HCT116 (cell line): ENCODE measurements at regions not wholly inside any gene's neighbourhood (a gene's known extent, or its start where the extent isn't known, plus 50 kb on each side); places are given as distances from the start of the nearest gene placed in this dataset.

Experiments
- ATAC-seq: fragments of 200-7000 bp; cut with Tn5 transposase; 2 replicates; pipeline ENCODE4 v1.9.1; 2020; ENCODE audit warnings: mild to moderate bottlenecking, moderate library complexity
- BruUV-seq: library from RNA; stranded (reverse); fragments of 400-500 nt; replicated peaks from 2 replicates; lab custom pipeline; 2021; lab: Mats Ljungman, UMichigan
- CTCF ChIA-PET: fragments of 300-600 bp; sonication (Branson Sonifier 250); formaldehyde crosslinking; loops from one replicate; lab custom pipeline; 2021; ENCODE audit warnings: antibody characterized with exemption; lab: Charles Lee
- POLR2A ChIA-PET: fragments of 300-600, 350-600 bp; sonication (Branson Sonifier 250); formaldehyde crosslinking; loops from one replicate; lab custom pipeline; 2021; ENCODE audit warnings: antibody characterized with exemption; lab: Charles Lee
- RAD21 ChIA-PET, 2 experiments: fragments of 300-600 bp; sonication (Branson Sonifier 250); formaldehyde crosslinking; loops; one replicate each; lab custom pipeline; 2023; ENCODE audit warnings: low total read pairs in 2 of 2; ENCODE audit not compliant: uncharacterized antibody in 2 of 2, unreplicated experiment in 2 of 2, low non-redundant PET in 1 of 2; lab: Charles Lee
- DNase-seq: peaks from one replicate; pipeline ENCODE4 v3.0.0-alpha.2; 2010; ENCODE audit warnings: low read depth, low spot score
- H2AFZ ChIP-seq: fragments of 200-600 bp; shearing (Covaris generic), sonication (generic); 2 replicates; pipeline ENCODE4 v1.6.1; 2017; ENCODE audit warnings: low read depth, mixed run types, mixed read lengths, antibody characterized with exemption, low read length; ENCODE audit not compliant: poor library complexity, severe bottlenecking
- H3K27ac ChIP-seq: 2 replicates; pipeline ENCODE4 v1.5.1; 2012; ENCODE audit warnings: low read depth, low read length
- H3K27me3 ChIP-seq: fragments of 200-600 bp; sonication (generic); 2 replicates; pipeline ENCODE4 v1.6.1; 2016; ENCODE audit warnings: mixed run types, low read length, mixed read lengths; ENCODE audit not compliant: insufficient read depth
- H3K36me3 ChIP-seq, 2 experiments: fragments of 200-500 bp in 1 of 2; fragments of 200-600 bp in 1 of 2; sonication (Bioruptor generic) in 1 of 2; sonication (generic) in 1 of 2; 2 replicates each; pipeline versions ENCODE4 v1.5.1 to v1.6.1; 2014 to 2016; ENCODE audit warnings: low read length in 2 of 2, inconsistent platforms in 1 of 2, mixed read lengths in 1 of 2, mixed run types in 1 of 2; ENCODE audit not compliant: insufficient read depth in 2 of 2, control insufficient read depth in 1 of 2
- H3K4me1 ChIP-seq, 2 experiments: fragments of 200-600 bp in 1 of 2; sonication (generic) in 1 of 2; 2 replicates each; pipeline versions ENCODE4 v1.5.1 to v1.6.1; 2012 to 2017; ENCODE audit warnings: low read length in 2 of 2, inconsistent platforms in 1 of 2, mild to moderate bottlenecking in 1 of 2, mixed read lengths in 1 of 2, mixed run types in 1 of 2, moderate library complexity in 1 of 2; ENCODE audit not compliant: insufficient read depth in 2 of 2, control insufficient read depth in 1 of 2
- H3K4me2 ChIP-seq: fragments of 200-600 bp; sonication (generic); 2 replicates; pipeline ENCODE4 v1.6.1; 2017; ENCODE audit warnings: mixed run types, low read length, mixed read lengths
- H3K4me3 ChIP-seq, 2 experiments: fragments of 200-600 bp in 1 of 2; sonication (generic) in 1 of 2; replicated peaks in 1 of 2; 2 replicates each; pipeline ENCODE4 v1.5.1; 2011 to 2016; ENCODE audit warnings: low read length in 2 of 2, control low read depth in 1 of 2, low read depth in 1 of 2, mild to moderate bottlenecking in 1 of 2, mixed read lengths in 1 of 2, mixed run types in 1 of 2
- H3K79me2 ChIP-seq: fragments of 200-600 bp; sonication (generic); 2 replicates; pipeline ENCODE4 v1.6.1; 2017; ENCODE audit warnings: mild to moderate bottlenecking, mixed run types, low read length, moderate library complexity, mixed read lengths; ENCODE audit not compliant: insufficient read depth
- H3K9ac ChIP-seq: fragments of 200-600 bp; sonication (generic); 2 replicates; pipeline ENCODE4 v1.6.1; 2016; ENCODE audit warnings: low read length, mixed read lengths
- H3K9me2 ChIP-seq: fragments of 200-600 bp; sonication (generic), shearing (Covaris generic); 2 replicates; pipeline ENCODE4 v1.6.1; 2017; ENCODE audit warnings: mixed run types, mild to moderate bottlenecking, moderate library complexity; ENCODE audit not compliant: insufficient read depth
- H3K9me3 ChIP-seq, 2 experiments: fragments of 200-500 bp in 1 of 2; fragments of 200-600 bp in 1 of 2; sonication (Bioruptor generic) in 1 of 2; sonication (generic) in 1 of 2; 2 replicates each; pipeline ENCODE4 v1.6.1; 2014 to 2017; ENCODE audit warnings: low read length in 2 of 2, mixed read lengths in 2 of 2, inconsistent platforms in 1 of 2, low read depth in 1 of 2, mild to moderate bottlenecking in 1 of 2, mixed run types in 1 of 2, moderate library complexity in 1 of 2; ENCODE audit not compliant: control insufficient read depth in 1 of 2, insufficient read depth in 1 of 2
- H4K20me1 ChIP-seq: fragments of 200-600 bp; sonication (generic), shearing (Covaris generic); 2 replicates; pipeline ENCODE4 v1.6.1; 2017; ENCODE audit warnings: mixed run types, mild to moderate bottlenecking, moderate library complexity; ENCODE audit not compliant: insufficient read depth
- CBX3 ChIP-seq: IDR thresholded peaks from 2 replicates; pipeline ENCODE4 v1.6.1; 2012; ENCODE audit warnings: low read depth
- ELF1 ChIP-seq: IDR thresholded peaks from 2 replicates; pipeline ENCODE4 v1.6.1; 2012; ENCODE audit warnings: low read depth, borderline replicate concordance
- FOSL1 ChIP-seq: IDR thresholded peaks from 2 replicates; pipeline ENCODE4 v1.6.1; 2012; ENCODE audit warnings: low read depth
- MAX ChIP-seq: IDR thresholded peaks from 2 replicates; pipeline ENCODE4 v1.6.1; 2012
- POLR2A ChIP-seq: IDR thresholded peaks from 2 replicates; pipeline ENCODE4 v1.7.0; 2011; ENCODE audit warnings: borderline replicate concordance; ENCODE audit not compliant: insufficient read depth, insufficient read length; ENCODE audit errors: extremely low read depth
- REST ChIP-seq: IDR thresholded peaks from 2 replicates; pipeline ENCODE4 v1.6.1; 2012; ENCODE audit warnings: low read depth
- intact Hi-C: fragments of 100-400 bp; cut with micrococcal nuclease; formaldehyde crosslinking; loops from 2 replicates; pipeline ENCODE4 v1.10.0; 2022

GRCh38 chr3:182303169-182303568 is 490.1 kb upstream of the ATP11B start:
- DNase-seq (no peak), ATAC-seq (no peak)
- Histone ChIP-seq H4K20me1 (no peaks in the 10 kb centered on the region), H3K4me2 (no peak overlapping the region), H3K27ac (no peak overlapping the region), H3K9me2 (no peaks in the 10 kb centered on the region), H3K9ac (no peak overlapping the region), H3K4me3 (no peak overlapping the region), H3K79me2 (no peaks in the 10 kb centered on the region), H2AFZ (no peak overlapping the region), H3K36me3 (no peaks in the 10 kb centered on the region), H3K4me1 (no peaks in the 10 kb centered on the region), H3K27me3 (no peaks in the 10 kb centered on the region), H3K9me3 (no peaks in the 10 kb centered on the region)
- ChIA-PET CTCF (no interaction called here), RAD21 (no interaction called here), POLR2A (no interaction called here)
- intact Hi-C loops: no loop called here
- TF ChIP-seq FOSL1: no peak
- no peak for TF ChIP-seq REST
- TF ChIP-seq ELF1: no peak
- BruUV-seq: no TSS peak

GRCh38 chr3:182305881-182306665 is 487.2 kb upstream of the ATP11B start:
- TF ChIP-seq CBX3 (no peak), MAX (no peak), POLR2A (no peak)
- BruUV-seq: no TSS peak
- intact Hi-C loops: no loop called here

More at GRCh38 chr3:182305881-182306665, 487.2 kb upstream of the ATP11B start:
- Histone ChIP-seq H3K4me2 (no peak overlapping the region), H4K20me1 (no peaks in the 10 kb centered on the region), H2AFZ (no peak overlapping the region), H3K36me3 (no peaks in the 10 kb centered on the region), H3K27ac (no peak overlapping the region), H3K9me3 (no peaks in the 10 kb centered on the region), H3K79me2 (no peaks in the 10 kb centered on the region), H3K9me2 (no peaks in the 10 kb centered on the region), H3K4me3 (no peak overlapping the region), H3K9ac (no peak overlapping the region), H3K4me1 (peaks cover 0 to 7% of the 10 kb centered on the region in 2 experiments; a peak in 2 of 4 replicates), H3K27me3 (no peaks in the 10 kb centered on the region)
- ATAC-seq: no peak
- ChIA-PET RAD21 (no interaction called here), CTCF (no interaction called here), POLR2A (no interaction called here)
- no peak for DNase-seq
